GM18505 (cell line): ENCODE measurements at regions not wholly inside any gene's neighbourhood (a gene's known extent, or its start where the extent isn't known, plus 50 kb on each side); places are given as distances from the start of the nearest gene placed in this dataset.

ENCODE experiments used
- ATAC-seq: cut with Tn5 transposase; IDR thresholded peaks from one replicate; pipeline ENCODE4 v1.9.1; 2021; ENCODE audit not compliant: unreplicated experiment
- POLR2A ChIP-seq: IDR thresholded peaks from 4 replicates; pipeline ENCODE4 v1.6.1; 2011; ENCODE audit warnings: borderline replicate concordance; ENCODE audit not compliant: insufficient read depth, insufficient read length; ENCODE audit errors: extremely low read depth

DNA sequence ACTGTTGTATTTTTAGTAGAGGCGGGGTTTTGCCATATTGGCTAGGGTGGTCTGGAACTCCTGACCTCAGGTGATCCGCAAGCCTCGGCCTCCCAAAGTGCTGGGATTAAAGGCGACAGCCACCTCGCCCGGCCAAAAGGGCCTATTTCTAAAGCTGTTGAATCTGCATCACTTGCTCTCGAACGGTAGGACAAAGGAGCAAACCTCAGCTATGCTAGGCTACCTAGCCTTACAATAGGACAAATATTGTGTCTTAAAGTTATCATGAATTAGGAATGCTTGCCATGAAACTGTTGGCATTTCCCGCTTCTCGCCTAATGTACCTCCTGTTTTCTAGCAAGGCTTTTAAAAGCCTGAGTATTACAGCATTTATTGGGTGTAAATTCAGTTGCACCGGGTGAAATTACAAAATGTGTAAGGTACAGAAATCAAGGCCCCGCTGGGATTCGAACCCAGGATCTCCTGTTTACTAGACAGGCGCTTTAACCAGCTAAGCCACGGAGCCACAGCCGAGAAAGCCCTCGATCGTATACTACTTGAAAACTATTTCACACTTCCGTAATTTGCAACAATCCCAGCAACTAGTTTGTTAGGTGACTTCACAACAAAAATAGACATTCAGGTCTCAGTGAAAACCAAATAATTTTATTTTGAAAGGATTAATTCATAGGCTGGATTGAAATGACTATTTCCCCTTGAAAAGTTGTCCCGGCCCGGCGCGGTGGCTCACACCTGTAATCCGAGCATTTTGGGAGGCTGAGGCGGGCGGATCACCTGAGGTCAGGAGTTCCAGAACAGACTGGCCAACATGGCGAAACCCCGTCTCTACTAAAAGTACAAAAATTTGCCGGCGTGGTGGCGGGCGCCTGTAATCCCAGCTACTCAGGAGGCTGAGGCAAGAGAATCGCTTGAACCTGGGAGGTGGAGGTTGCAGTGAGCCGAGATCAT lies 211.6 kb upstream of the ZNF184 start:
- no peak for ATAC-seq
- no peak for TF ChIP-seq POLR2A

DNA sequence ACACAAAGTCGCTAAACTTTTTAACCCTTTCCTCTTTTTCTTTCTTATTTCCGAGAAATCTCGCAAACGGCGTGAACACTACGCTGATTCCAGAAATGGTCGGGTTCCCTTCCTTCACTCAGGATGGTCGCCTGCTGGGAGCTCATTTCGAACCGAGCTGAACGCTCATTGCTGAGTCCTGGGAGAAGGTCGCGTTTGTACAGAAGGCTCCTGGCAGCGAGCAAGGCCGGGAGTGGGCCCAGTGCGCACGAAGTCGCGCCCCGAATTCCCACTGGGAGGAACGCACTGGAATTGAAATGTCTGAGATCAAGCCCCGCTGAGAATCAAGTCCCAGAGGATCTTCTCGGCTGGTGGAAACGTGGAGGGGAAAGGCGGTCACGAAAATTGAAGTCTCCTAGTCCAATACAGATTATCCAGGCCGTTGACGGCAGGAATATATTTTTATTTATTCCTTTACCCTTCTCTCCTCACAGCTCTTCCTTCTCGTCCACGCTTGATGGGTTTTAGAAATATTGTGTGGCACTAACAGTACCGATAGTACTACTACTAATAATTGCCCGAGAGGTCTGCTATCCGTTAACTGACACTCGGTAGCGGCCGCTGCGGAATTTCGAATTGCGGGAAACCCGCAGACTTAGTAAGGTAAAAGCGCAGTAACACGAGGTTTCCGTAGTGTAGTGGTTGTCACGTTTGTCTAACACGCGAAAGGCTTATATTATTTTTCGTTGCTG lies 207.2 kb upstream of the ZNF184 start:
- no peak for TF ChIP-seq POLR2A
- ATAC-seq = no peak

DNA sequence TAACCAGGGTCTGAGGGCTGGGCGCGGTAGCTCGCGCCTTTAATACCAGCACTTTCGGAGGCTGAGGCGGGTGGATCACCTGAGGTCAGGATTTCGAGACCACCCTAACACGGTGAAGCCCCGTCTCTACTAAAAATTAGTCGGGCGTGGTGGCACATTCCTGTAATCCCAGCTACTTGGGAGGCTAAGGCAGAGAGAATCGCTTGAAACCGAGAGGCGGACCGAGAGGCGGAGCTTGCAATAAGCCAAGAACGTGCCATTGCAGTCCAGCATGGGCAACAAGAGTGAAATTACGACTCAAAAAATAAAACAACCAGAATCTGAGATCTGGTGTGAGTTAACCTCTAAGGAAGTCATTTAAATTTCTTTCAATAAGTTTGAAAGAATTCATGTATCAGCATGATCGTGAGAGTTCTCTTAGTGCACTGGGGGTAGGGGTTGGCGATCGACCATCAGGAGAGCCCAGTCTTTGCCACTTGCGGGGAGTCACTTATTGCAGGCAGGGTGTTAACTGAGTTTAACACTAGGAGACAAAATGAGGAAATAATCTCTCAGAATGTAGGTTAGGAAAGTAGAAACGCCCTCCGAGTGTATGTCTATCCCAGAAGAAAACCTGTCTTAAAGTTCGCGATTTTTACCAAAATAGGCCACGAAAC lies 206.5 kb upstream of the ZNF184 start:
- no peak for ATAC-seq
- no peak for TF ChIP-seq POLR2A

DNA sequence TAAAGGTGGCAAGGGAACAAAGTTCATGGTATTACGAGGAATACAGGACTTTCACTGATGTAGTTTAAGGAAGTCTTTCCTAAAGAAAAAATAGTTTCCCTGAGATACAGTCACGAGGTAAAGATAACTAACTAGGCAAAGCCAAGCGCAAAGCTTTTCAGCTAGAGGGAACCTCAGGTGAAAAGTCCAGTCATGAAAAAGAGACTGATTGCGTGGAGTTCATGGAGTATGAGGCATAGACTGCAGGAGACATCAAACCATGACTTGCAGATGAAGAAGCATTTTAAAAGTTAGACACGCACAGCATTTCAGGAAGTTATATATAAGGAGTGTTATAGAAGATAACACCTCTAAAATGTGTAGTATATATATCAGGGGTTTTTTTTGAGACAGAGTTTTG lies 205.6 kb upstream of the ZNF184 start:
- TF ChIP-seq POLR2A = no peak
- ATAC-seq = no peak

DNA sequence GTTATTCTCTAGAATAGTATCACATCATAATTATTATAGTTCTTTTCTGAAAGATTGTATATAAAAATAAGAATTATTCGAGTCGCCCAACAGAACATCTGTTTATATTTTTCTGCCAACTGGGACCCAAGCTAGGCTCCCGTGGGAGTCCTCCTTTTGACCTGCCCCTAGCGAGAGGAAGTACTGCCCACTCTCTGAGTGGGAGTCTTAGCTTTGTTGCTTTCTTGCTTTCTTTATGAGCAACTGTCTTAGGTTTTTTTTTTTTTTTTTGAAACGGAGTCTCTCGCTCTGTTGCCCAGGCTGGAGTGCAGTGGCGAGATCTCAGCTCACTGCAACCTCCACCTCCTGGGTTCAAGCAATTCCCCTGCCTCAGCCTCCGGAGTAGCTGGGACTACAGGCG lies 202.0 kb upstream of the ZNF184 start:
- no peak for ATAC-seq
- TF ChIP-seq POLR2A = no peak

DNA sequence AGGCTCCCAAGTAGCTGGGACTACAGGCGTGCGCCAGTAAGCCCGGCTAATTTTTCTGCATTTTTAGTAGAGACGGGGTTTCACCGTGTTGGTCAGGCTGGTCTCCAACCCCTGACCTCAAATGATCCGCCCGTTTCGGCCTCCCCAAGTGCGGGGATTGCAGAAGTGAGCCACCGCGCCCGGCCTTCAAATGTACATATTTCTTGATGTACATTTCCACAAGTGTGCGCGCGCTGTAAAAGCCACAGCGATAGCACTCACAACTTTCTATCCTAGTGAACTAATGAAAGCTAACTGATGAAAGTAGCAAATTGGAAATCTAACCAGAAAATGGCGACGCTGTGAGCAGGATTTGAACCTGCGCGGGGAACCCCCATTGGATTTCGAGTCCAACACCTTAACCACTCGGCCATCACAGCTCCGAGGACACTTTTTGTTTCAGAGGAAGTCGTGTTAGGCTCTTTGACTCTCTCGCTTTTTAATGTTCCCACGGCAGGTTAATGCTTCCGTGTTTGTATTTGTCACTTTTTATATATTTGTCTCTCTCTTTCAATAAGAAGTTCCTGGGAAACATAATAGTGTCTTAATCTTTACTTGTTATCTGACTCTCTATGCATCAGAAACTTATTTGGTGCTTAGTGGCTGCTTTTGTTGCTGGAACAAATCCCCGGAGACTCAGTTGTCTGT lies 199.4 kb upstream of the ZNF184 start:
- no peak for TF ChIP-seq POLR2A
- ATAC-seq = peak; percentile 56

DNA sequence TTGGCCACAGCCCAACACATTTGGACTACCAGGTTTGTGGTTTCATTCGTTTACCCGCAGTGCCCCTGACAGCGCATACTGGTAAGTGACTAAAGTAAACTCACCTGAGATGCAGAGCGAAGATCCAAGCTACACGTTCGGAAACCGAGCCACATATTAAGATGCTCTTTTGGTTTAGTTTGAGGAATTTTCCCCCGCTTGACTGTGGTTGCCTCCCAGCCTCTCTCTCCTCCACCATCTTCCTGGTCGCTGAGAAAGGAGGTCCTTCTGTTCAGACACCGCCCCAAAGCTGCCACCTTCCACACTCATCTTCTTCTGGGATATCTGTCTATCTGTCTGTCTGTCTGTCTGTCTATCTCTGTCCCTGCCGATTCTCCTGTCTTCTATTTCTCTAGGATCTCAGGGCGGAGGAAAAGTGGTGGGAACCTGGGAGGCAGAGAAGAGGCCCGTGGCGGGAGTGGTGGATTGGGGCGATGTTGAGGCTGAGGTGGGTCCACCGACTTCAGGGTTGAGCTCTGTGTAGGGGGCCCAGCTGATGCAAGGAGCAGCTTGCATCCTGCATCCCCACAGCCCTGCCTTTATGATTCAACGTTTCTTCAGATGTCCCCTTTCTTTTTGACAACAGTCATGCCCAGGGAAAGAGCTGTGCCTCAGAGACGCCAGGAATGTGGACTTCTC lies 196.9 kb upstream of the ZNF184 start:
- ATAC-seq = no peak
- no peak for TF ChIP-seq POLR2A

DNA sequence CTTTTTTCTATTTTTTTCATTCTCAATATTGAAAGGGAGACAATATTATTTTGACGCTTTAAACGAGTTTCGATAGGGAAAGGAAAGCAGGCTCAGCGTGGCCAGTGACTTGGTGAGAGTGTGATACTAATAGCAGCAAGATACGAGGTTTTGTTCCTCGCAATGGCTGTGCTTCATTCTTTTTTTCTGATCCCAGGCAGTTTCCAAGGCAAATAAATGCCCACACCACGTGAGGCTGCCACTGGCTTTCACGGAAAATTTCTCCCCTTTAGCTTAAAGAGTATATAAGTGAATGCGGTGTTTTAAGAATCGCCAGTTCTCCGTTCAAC lies 196.4 kb upstream of the ZNF184 start:
- ATAC-seq = no peak
- TF ChIP-seq POLR2A = no peak

DNA sequence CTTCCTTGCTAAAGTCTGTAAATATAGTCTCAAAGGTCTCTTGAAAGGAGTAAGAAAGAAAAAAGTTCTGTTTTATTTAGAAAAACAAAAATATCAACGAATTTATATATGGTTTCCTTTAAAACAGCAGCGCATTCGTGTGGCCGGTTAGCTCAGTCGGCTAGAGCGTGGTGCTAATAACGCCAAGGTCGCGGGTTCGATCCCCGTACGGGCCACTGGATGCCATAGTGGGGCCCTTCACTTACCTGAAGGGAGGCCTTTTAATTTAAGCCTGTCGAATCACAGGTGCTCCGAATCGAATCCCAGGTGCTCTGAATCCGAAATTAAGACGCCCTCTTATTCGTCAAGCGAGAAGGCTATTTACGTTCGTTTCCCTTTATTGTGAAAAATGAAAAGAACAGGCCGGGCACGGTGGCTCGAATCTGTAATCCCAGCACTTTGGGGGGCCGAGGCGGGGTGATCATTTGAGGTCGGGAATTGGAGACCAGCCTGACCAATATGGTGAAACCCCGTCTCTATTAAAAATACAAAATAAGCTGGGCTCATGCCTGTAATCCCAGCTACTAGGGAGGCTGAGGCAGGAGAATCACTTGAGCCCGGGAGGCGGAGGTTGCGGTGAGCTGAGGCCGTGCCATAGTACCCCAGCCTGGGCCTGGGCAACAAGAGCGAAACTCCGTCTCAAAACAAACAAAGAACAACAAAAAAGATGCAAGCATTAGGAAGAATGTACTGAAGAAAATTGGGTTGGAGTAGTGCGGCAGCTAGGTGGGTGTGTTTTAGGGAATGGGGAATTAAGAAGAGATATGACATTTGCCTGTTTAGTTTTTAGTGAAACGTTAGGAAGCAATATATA lies 195.8 kb upstream of the ZNF184 start:
- ATAC-seq = no peak

DNA sequence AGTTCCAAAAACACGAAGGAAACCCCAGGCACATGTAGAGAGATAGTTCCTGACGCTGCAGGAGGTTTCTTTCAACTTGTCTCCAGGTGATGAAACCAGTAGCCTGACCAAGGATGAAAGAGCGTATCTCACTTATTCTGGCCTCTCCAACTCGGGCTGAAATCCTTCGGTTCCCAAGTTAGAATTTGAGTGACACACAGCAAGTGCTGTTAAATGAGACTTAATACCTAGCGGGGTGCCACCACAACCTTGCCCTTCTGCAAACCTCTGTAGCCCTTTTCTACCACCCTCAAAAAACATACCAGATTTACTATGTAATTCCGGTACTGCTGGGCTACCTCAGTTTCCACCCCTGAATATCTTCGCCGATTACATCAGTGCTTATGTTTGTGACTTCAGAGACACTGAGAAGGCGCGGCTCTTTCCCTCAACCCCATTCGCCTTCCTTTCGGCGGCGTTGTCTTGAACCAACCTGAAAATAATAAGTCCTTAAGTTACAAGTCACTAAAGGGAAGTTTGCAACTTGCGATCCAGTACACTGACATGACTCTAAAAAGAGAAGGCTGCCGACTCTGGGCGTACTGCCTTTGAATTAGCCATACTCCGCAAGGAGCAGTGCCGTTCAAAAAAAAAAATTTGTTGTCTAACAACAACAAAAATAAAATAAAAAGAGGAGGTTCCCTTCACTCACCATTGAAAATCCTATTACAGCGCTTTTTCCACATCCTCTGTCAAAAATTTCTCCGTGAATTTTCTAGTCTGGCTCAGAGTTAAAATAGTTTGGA lies 194.9 kb upstream of the ZNF184 start:
- TF ChIP-seq POLR2A = no peak
- ATAC-seq = no peak

More for the DNA sequence above, 195.8 kb upstream of the ZNF184 start:
- TF ChIP-seq POLR2A = no peak

DNA sequence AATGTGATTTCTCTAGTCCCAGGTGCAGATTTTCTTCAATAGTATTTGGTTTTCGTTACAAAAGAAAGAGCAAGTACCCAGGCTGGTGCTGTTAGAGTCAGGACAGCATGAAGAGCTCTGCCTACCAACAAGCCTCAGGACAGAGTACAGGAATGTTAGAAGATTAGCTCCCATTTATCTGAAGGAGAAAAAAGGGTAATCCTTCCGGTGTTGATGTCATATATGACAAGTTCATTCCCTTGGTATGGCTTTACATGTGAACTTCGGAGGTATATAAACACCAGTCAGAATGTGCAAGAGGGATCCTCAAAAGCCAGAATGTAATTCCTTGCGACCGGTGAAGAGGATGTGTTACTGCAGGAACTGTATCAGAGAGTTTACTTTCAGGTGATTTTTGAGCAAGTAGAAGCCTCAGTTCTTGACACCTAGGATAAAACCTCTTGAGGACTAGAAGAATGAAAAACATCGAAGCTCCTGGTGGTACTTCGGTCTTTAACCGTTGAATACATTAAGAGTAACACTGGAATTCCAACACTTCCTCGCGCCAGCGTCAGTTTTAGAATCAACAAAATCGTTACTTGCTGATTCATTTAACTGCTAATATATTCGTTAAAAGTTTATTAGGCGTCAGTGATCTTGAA lies 194.2 kb upstream of the ZNF184 start:
- no peak for TF ChIP-seq POLR2A
- no peak for ATAC-seq
